Right lobe of liver (tissue), 4 donors: ENCODE measurements at regions not wholly inside any gene's neighbourhood (a gene's known extent, or its start where the extent isn't known, plus 50 kb on each side); places are given as distances from the start of the nearest gene placed in this dataset.

Experiments
- CTCF ChIP-seq, 4 donors: fragments of 200-600 bp in 3 of 4; fragments of 450-650 bp in 1 of 4; IDR thresholded peaks; one replicate each; pipeline versions ENCODE4 v1.5.1 to v1.8.0; 2016 to 2022; ENCODE audit warnings: antibody characterized with exemption in 4 of 4, mild to moderate bottlenecking in 2 of 4
- POLR2A ChIP-seq: fragments of 450-650 bp; IDR thresholded peaks from one replicate; pipeline ENCODE4 v1.6.1; 2017; ENCODE audit warnings: antibody characterized with exemption, mild to moderate bottlenecking
- donor health status: DM: no; HTN: no; CAD: no.
- donor health status: DM: no; HTN: no; CAD: no.
- donor health status: DM: no; HTN: yes; CAD: no.

GRCh38 chr1:221478050-221478949 lies 263.6 kb downstream of the DUSP10 start:
- TF ChIP-seq POLR2A (no peak), CTCF (IDR thresholded peaks at IDR 0.05) (peak; percentile 53 to 74 (median 70))
